Adrenal gland (tissue), 5 donors: ENCODE measurements at regions not wholly inside any gene's neighbourhood (a gene's known extent, or its start where the extent isn't known, plus 50 kb on each side); places are given as distances from the start of the nearest gene placed in this dataset.
"Not testable (repeated sequence)": the region's sequence is repeated elsewhere in the genome, so short reads cannot be mapped to it uniquely, and the experiment has no call there.

Experiments
- POLR2A ChIP-seq, 2 donors: fragments of 450-650 bp; IDR thresholded peaks; one replicate each; pipeline ENCODE4 v1.6.1; 2017; ENCODE audit warnings: antibody characterized with exemption in 2 of 2, mild to moderate bottlenecking in 2 of 2, moderate library complexity in 1 of 2
- TF ChIP-seq, protein P1 (sequence below), 6 experiments: fragments of 450-650 bp in 4 of 6; fragments of 200-600 bp in 2 of 6; sonication (generic) in 1 of 6; IDR thresholded peaks; 1 replicate in 5 of 6; 2 replicates in 1 of 6; pipeline versions ENCODE4 v1.5.1 to v1.8.0; 2016 to 2021; ENCODE audit warnings: antibody characterized with exemption in 6 of 6, mild to moderate bottlenecking in 2 of 6, moderate library complexity in 1 of 6
- donor health status: DM: no; HTN: no; CAD: no.

DNA sequence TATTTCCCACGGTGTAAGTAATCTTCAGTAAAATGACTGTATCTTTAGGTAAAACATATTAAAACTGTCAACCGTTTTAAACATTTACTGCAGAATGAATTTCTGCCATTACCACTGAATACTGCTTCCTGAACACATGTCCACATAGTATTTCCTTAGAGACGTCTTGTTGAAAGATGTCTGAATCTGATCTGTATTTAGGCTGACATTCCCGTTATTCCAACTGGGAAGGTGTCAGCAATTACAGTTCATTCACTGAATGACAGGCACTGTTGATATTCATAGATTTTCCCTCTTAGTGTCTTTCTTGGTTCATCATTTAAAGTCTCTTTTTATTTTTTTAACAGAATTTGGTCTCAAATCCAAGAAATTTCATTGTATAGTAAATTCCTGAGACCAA lies 544.5 kb upstream of the CHD1 start:
- TF ChIP-seq, protein P1, sequence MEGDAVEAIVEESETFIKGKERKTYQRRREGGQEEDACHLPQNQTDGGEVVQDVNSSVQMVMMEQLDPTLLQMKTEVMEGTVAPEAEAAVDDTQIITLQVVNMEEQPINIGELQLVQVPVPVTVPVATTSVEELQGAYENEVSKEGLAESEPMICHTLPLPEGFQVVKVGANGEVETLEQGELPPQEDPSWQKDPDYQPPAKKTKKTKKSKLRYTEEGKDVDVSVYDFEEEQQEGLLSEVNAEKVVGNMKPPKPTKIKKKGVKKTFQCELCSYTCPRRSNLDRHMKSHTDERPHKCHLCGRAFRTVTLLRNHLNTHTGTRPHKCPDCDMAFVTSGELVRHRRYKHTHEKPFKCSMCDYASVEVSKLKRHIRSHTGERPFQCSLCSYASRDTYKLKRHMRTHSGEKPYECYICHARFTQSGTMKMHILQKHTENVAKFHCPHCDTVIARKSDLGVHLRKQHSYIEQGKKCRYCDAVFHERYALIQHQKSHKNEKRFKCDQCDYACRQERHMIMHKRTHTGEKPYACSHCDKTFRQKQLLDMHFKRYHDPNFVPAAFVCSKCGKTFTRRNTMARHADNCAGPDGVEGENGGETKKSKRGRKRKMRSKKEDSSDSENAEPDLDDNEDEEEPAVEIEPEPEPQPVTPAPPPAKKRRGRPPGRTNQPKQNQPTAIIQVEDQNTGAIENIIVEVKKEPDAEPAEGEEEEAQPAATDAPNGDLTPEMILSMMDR (IDR thresholded peaks at IDR 0.05) = not testable (repeated sequence)
- not testable (repeated sequence) for TF ChIP-seq POLR2A (IDR thresholded peaks at IDR 0.05)
